LHCN-M2 (cell line): ENCODE measurements at regions not wholly inside any gene's neighbourhood (a gene's known extent, or its start where the extent isn't known, plus 50 kb on each side); places are given as distances from the start of the nearest gene placed in this dataset.

Source experiments
- DNase-seq: peaks from one replicate; pipeline ENCODE4 v3.0.0-alpha.2; 2012; ENCODE audit warnings: low read depth

- DNase-seq: no peak
Measured at GRCh38 chr10:4691301-4691700, 134.7 kb upstream of the AKR1E2 start.

DNA sequence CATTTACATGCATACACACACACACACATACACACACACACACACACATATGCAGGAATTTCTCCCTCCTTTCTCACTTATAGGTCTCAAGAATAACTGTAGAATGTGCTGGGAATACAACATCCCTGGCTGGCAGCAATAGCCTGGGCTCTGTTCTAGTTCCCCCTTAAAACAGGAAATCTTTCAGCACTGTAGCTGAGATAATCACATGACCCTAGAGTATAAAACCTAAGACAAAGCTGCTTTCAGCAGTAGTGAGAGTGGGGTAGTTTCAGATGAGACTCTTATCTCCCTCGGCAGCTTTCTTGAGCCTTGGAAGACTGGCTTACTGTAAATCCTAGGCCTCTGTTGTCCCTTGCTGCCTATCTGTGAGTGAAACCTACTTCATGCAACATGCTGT, 137.4 kb upstream of the AKR1E2 start:
- no peak for DNase-seq

- DNase-seq: no peak
Measured at GRCh38 chr10:4688168-4688567, 137.8 kb upstream of the AKR1E2 start.

- no peak for DNase-seq
Measured at GRCh38 chr10:4687397-4687796, 138.6 kb upstream of the AKR1E2 start.

GRCh38 chr10:4686644-4686996, 139.4 kb upstream of the AKR1E2 start:
- peak; percentile 66 for DNase-seq

DNA sequence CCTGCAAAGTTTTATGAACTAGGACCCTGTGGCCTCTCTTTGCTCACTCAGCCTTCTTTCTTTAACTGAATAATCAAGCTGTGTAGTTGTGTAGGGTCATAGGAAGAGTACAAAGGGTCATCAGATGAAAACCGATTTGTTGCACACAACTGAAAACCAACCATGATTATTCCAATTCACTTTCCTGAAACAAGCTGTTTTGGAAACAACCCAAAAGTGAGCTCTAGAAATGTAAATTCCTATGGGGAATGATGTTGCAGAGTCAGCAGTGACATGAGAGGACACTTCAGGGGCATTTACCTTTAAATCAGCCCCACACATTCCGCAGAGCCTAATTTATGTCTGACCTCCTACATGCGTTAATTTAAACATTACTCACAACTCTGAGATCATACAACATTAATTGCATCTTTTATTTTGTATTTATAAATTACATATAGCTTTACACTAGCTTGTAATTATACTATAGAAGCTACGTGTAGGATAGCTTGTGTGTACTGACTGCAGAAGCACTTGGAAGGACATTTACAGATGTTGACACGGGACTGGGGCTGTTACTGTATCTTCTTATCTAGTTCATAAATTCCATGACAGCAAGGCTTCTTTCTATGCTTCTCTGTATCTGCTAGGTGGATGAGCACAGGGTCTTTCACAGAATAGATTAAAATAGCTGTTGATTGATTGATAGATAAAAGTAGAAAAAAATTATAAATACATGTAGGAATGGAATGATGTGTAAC, 139.9 kb upstream of the AKR1E2 start:
- no peak for DNase-seq

DNA sequence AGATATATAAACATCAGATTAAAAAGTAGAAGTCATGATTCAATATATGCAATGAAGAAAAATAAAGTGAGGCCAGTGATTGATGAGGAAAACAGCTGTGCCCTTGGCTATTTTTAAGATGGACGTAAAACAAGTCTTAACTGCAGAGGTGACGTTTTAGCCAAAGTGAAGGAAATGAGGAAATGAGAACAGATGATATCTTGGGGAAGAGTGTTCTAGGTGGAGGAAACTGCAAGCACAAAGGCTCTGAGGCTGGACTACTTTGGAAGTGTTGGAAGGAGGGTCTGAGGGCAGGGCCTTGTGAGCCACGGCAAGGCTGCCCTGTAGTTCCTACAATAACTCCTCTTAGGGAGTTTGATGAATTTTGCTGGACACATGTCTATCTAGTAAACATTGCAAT, 140.5 kb upstream of the AKR1E2 start:
- no peak for DNase-seq

DNA sequence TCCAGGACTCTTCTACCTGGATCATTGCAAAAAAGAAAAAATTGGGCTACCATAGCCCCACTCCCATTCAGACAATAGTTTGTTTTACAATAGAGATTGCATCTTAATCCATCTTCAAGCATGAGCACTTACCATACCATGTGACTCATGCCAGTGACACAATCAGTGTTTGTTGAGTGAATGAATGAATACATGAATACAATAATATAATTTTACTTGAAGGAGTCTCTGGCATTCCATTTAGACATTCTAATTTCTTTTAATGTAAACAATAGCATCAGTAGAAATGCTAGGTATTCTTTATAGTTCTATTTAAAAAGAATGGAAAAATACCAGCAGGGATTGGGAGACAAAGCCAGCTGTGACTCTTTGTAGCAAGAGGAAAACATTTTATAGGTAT, 141.6 kb upstream of the AKR1E2 start:
- no peak for DNase-seq

DNA sequence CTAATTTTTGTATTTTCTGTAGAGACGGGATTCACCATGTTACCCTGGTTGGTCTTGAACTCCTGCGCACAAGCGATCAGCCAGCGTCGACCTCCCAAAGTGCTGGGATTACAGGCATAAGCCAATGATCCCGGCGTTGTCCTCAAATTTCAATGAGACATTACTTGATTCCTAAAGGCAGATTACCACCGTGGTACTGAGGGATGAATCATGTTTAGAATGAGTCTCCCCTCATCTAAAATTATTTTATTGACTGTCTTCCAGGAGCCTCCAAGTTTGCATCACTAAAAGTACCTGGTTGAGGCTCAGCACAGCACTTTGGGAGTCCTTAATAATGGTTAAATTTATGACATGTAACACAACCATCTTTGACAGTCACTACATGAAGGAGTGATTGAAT, 142.2 kb upstream of the AKR1E2 start:
- no peak for DNase-seq

DNA sequence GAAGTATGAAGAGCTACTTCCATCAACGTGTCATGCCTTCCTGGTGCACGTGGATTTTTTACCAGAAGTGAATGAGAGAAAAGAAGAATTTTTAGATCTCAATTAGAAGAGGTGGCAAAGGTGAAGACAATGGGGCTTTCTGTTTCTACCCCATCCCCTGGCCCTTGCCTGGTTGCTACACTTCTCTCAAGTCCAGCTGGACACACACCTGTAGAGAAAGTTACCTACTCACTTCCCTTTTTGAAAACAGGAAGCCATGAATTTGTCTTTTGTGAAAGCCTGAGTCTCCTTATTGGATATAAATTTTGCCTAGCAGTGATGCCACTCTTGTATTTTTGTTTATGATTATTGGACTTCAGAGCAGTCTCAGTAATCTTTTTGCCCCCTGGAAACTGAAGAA, 142.9 kb upstream of the AKR1E2 start:
- no peak for DNase-seq

DNA sequence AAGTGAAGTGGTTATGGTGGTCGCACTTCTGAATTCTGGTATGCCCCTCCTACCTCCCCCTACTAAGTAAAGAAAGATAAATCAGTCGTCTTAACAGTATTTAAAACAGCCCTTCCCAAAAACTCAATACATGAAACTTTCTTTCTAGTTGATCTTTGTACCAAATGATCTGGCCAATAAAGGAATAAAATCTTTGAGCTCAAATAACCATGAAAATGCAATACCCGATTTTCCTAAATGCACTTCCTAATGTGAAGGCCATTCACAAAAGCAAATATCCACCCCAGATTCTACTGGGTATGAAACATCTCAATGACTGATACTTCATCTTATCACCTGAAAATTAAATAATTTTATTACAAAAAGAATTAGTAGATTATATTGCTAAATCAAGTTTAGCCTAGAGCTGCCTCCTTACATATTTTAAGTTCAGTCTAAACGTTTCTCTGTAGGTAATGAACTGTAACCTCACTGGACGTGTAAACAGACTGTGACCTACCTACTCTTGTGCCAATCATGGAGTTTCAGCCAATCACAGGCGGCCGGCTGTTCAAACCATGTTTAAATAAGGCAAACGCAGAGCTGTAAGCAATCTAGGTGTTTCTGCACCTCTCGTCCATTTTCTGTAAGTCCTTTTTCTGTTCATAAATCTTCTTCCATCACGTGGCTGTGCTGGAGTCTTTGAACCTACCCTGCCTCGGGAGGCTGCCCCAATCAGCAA, 146.9 kb upstream of the AKR1E2 start:
- no peak for DNase-seq

DNA sequence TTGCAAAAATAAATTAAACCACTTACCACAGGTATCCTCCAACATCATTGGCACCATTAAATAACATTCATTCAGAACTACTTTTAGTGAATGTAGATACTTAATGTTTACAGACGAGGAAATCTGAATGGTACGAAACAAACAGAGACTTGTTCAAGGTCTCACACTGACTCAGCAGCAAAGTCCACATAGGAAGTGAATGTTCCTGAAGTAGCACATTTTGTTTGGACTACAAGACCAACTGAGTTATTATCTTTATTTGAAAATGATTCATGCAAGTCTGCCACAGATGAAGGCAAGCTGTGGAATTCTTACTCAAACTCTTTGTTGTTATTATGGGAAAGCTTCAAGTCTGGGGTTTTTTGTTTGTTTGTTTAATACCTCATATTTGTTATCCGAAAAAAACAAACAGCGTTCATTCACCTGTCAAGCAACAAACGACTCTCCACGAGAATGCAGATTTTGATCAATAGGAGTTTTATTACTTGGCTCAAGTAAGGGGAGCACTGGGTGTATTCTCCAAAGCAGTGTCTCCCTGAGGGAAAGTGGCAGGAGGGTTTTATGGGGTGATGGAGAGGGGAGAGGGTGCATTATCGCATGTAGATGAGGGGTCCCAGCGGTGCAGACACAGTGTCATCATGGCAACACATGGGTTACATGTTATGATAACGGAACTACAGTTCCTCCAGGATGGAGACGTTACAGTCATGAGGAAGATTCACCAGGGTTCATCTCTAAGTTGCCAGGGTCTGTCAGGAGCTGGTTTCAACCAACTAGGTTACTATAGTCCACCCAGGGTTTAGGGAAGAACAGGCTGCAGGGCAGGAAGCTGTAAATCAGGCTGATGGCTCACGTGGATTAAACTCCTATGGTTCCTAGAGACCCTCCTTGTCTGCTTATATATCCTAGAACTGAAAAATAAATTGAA, 147.7 kb upstream of the AKR1E2 start:
- peak; percentile 86 for DNase-seq

- peak; percentile 79 for DNase-seq
Measured at GRCh38 chr10:4677296-4678021, 148.5 kb upstream of the AKR1E2 start.

DNA sequence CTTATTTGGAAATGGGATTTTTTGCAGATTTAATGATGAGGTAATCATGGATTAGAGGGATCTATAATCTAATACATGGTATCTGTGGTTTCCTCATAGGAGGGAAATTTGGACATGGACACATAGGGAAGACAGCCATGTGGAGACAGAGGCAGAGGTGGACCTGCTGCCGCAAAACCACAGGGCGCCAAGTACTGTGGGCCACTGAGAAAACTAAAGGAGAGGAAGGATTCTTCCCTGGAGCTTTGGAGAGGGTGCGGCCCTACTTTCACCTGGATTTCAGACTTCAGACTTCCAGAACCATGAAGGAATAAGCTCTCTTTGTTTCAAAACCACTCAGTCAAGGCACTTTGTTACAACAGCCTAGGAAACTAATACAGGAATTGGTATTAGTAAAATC, 149.4 kb upstream of the AKR1E2 start:
- DNase-seq: no peak

DNA sequence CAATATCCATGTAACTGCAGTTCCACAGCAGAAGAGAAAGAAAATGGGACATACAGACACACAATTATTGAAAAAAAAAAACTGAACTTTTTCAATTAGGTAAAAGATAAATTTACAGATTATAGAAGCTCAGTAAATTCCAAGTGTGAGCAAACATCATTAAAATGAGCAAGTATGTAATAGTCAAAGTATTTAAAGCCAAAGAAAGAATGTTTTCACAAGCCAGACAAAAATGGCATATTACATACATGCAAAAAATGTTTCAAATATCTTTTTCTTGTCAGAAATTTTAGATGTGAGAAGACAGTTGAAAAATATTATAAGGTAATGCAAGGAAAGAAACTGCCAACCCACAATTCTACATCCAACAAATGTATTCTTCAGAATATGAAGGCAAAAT, 150.2 kb upstream of the AKR1E2 start:
- DNase-seq: no peak

DNA sequence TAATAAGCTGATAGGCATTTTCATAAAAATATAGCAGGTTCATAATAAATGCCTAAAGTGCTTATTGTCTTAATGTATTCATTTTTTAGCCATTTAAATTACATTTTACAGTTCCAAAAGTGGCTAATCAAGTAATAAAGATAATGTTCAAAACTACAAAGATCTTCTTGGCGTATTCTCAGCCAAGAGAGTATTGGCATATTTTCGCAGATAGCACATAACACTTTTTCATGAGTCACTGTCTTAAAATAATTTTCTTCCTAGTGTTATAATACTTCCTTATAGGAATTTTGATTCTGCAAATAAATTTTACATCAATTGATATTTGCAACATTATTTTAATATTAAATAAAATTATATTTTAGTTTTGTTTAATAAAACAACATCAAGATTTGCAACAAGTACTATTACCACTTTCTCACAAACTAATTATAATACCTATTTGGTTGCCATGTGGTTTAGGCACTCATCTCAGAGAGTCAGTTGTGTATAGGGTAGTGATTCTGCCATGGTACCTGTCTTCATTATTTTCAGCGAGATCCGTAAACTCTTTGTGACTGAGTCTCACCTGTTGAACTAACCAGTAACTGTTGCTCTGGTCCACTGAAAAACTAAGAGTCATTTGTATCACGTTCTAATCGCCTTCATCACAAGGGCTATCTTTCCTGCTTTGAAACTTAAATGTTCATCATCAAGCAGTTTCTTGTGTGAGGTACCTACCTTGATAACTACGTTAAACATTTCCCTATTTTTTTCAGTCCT, 152.5 kb upstream of the AKR1E2 start:
- DNase-seq: no peak

DNA sequence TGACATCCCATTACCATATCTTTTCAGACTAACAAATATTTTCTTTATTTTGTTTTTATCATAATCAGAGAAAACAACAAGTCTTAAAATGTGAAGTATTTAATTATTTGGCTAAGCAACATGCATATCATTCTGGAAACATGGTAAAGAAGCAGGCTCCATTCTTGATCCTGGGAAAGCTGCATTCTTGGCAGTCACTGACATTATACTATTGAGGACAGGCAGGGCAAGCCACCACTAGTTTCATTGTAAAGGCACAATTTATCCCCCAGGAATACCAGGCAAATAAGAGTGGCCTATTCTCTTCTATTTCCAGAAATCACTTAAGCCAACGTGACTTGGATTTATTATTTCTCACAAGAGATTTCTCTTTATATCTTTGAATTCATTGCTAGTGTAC, 153.8 kb upstream of the AKR1E2 start:
- DNase-seq: no peak

GRCh38 chr10:4671451-4672145, 154.4 kb upstream of the AKR1E2 start:
- DNase-seq: peak; percentile 75

- peak; percentile 70 for DNase-seq
Measured at GRCh38 chr10:4670737-4671136, 155.3 kb upstream of the AKR1E2 start.

- no peak for DNase-seq
Measured at GRCh38 chr10:4669585-4669984, 156.4 kb upstream of the AKR1E2 start.
